HepG2 (cell line): ENCODE measurements at regions not wholly inside any gene's neighbourhood (a gene's known extent, or its start where the extent isn't known, plus 50 kb on each side); places are given as distances from the start of the nearest gene placed in this dataset.

Source experiments
- ATAC-seq: fragments of 200-7000 bp; cut with Tn5 transposase; 3 replicates; pipeline ENCODE4 v1.9.1; 2020; ENCODE audit warnings: mild to moderate bottlenecking, moderate library complexity
- BruUV-seq: library from RNA; stranded (reverse); fragments of 400-500 nt; replicated peaks from 2 replicates; lab custom pipeline; 2021; lab: Mats Ljungman, UMichigan
- CTCF ChIA-PET: fragments of 300-600 bp; formaldehyde crosslinking; extraction: SDS; loops from one replicate; lab custom pipeline; 2021; ENCODE audit warnings: low total read pairs, inconsistent platforms, low intra/inter-chr PET ratio; lab: Yijun Ruan, JAX
- POLR2A ChIA-PET: fragments of 350-600 bp; sonication (Branson Sonifier 250); formaldehyde crosslinking; loops from one replicate; lab custom pipeline; 2020; ENCODE audit warnings: antibody characterized with exemption, inconsistent platforms; lab: Yijun Ruan, JAX
- DNase-seq: peaks from one replicate; pipeline ENCODE4 v3.0.0-alpha.2; 2015; ENCODE audit warnings: low spot score
- FAIRE-seq: peaks from 3 replicates; lab custom pipeline; 2011; peaks lifted over from hg19 to GRCh38; lab: Jason Lieb, UNC
- H2AFZ ChIP-seq: one replicate; pipeline ENCODE4 v1.6.1; 2011; ENCODE audit warnings: low read length, inconsistent platforms
- H3K27ac ChIP-seq: fragments of 300-600 bp; 3 replicates; pipeline ENCODE4 v1.8.0; 2011; ENCODE audit warnings: mixed run types, mild to moderate bottlenecking, mixed read lengths, low read length, inconsistent platforms; ENCODE audit not compliant: insufficient read depth; ENCODE audit errors: extremely low read length
- H3K27me3 ChIP-seq, 2 experiments: fragments of 200-600 bp in 1 of 2; 2 replicates in 1 of 2; 3 replicates in 1 of 2; pipeline versions ENCODE4 v1.6.0 to v1.8.0; 2011; ENCODE audit warnings: low read length in 2 of 2, mild to moderate bottlenecking in 2 of 2, moderate library complexity in 2 of 2, inconsistent platforms in 1 of 2; ENCODE audit not compliant: insufficient read depth in 2 of 2, control insufficient read depth in 1 of 2
- H3K36me3 ChIP-seq, 2 experiments: fragments of 200-600 bp in 1 of 2; replicated peaks in 1 of 2; 2 replicates in 1 of 2; 3 replicates in 1 of 2; pipeline versions ENCODE4 v1.5.1 to v1.8.0; 2011; ENCODE audit warnings: low read length in 2 of 2, inconsistent platforms in 1 of 2; ENCODE audit not compliant: insufficient read depth in 2 of 2, control insufficient read depth in 1 of 2
- H3K4me1 ChIP-seq: 2 replicates; pipeline ENCODE4 v1.5.1; 2012; ENCODE audit warnings: low read length, inconsistent platforms; ENCODE audit not compliant: insufficient read depth
- H3K4me2 ChIP-seq: 2 replicates; pipeline ENCODE4 v1.6.0; 2011; ENCODE audit warnings: low read depth, low read length, inconsistent platforms
- H3K4me3 ChIP-seq, 3 experiments: fragments of 200-600 bp in 1 of 3; sonication (generic), shearing (Covaris generic) in 1 of 3; replicated peaks in 1 of 3; 2 replicates each; pipeline ENCODE4 v1.5.1; 2011 to 2016; ENCODE audit warnings: low read length in 3 of 3, inconsistent platforms in 2 of 3, low read depth in 2 of 3, mild to moderate bottlenecking in 2 of 3, control low read depth in 1 of 3, mixed read lengths in 1 of 3; ENCODE audit not compliant: insufficient read depth in 1 of 3
- H3K79me2 ChIP-seq: one replicate; pipeline ENCODE4 v1.6.1; 2011; ENCODE audit warnings: low read length, inconsistent platforms; ENCODE audit not compliant: insufficient read depth
- H3K9ac ChIP-seq: 2 replicates; pipeline ENCODE4 v1.6.0; 2011; ENCODE audit warnings: mild to moderate bottlenecking, low read depth, low read length, inconsistent platforms; ENCODE audit not compliant: insufficient read depth
- H3K9me3 ChIP-seq: 2 replicates; pipeline ENCODE4 v1.5.1; 2012; ENCODE audit warnings: mild to moderate bottlenecking, low read length
- H4K20me1 ChIP-seq: 2 replicates; pipeline ENCODE4 v1.6.0; 2011; ENCODE audit warnings: inconsistent platforms, mild to moderate bottlenecking, low read length, moderate library complexity; ENCODE audit not compliant: insufficient read depth
- ATF3 ChIP-seq: sonication (generic); formaldehyde crosslinking; IDR thresholded peaks from 2 replicates; pipeline ENCODE4 v1.4.0; 2020; ENCODE audit warnings: missing genetic modification reagents
- CERS6 ChIP-seq: sonication (generic); formaldehyde crosslinking; IDR thresholded peaks from 2 replicates; pipeline ENCODE4 v1.5.0; 2020; ENCODE audit warnings: missing genetic modification reagents
- CSRNP2 ChIP-seq: sonication (generic); formaldehyde crosslinking; conservative IDR thresholded peaks from 2 replicates; pipeline ENCODE4 v1.8.0; 2022; ENCODE audit warnings: low read depth, missing genetic modification reagents
- DZIP1 ChIP-seq: sonication (generic); formaldehyde crosslinking; IDR thresholded peaks from 2 replicates; pipeline ENCODE4 v1.5.0; 2020; ENCODE audit warnings: mild to moderate bottlenecking, missing genetic modification reagents
- ELF3 ChIP-seq: IDR thresholded peaks from 2 replicates; pipeline ENCODE4 v1.6.1; 2016; ENCODE audit warnings: missing genetic modification reagents, missing compliant biosample characterization
- GZF1 ChIP-seq: sonication (generic); formaldehyde crosslinking; IDR thresholded peaks from 2 replicates; pipeline ENCODE4 v1.5.1; 2020; ENCODE audit warnings: mild to moderate bottlenecking, missing genetic modification reagents
- MEF2D ChIP-seq: sonication (generic); formaldehyde crosslinking; IDR thresholded peaks from 2 replicates; pipeline ENCODE4 v1.5.1; 2020; ENCODE audit warnings: mild to moderate bottlenecking, missing genetic modification reagents
- MNT ChIP-seq: fragments of 450-650 bp; IDR thresholded peaks from 2 replicates; pipeline ENCODE4 v1.6.1; 2016
- REST ChIP-seq, 2 experiments: IDR thresholded peaks; 2 replicates each; pipeline ENCODE4 v1.6.1; 2011 to 2012; ENCODE audit warnings: low read length in 2 of 2, borderline replicate concordance in 1 of 2, low read depth in 1 of 2, mild to moderate bottlenecking in 1 of 2, moderate library complexity in 1 of 2
- SMAD1 ChIP-seq: sonication (generic); formaldehyde crosslinking; IDR thresholded peaks from 2 replicates; pipeline ENCODE4 v1.4.0; 2020; ENCODE audit warnings: missing genetic modification reagents, low read depth, mild to moderate bottlenecking, borderline replicate concordance
- SMC3 ChIP-seq: IDR thresholded peaks from 2 replicates; pipeline ENCODE4 v1.6.1; 2011; ENCODE audit warnings: low read length, improper control_type of control experiment
- SNRNP70 ChIP-seq: fragments of 200-400 bp; formaldehyde crosslinking; IDR thresholded peaks from 2 replicates; pipeline ENCODE4 v1.6.1; 2017; ENCODE audit warnings: mild to moderate bottlenecking, low read depth, low read length, moderate library complexity
- ZNF567 ChIP-seq: sonication (generic); formaldehyde crosslinking; IDR thresholded peaks from 2 replicates; pipeline ENCODE4 v1.8.1; 2023; ENCODE audit warnings: mild to moderate bottlenecking, missing genetic modification reagents, borderline replicate concordance
- WGBS: methylation state at CpG from one replicate; pipeline ENCODE4 v1.1.6; 2017; ENCODE audit warnings: low lambda C conversion rate; 5-methylcytosine and 5-hydroxymethylcytosine counted together
- in situ Hi-C: cut with HindIII; loops from 2 replicates; pipeline ENCODE4 v1.10.0; 2017; ENCODE audit warnings: low pct_unique_long_range_greater_than_20kb; ENCODE audit not compliant: extremely low pct_ligation_motif_present
- intact Hi-C: fragments of 100-400 bp; cut with micrococcal nuclease; formaldehyde crosslinking; loops from one replicate; pipeline ENCODE4 v1.10.0; 2022; ENCODE audit not compliant: unreplicated experiment

GRCh38 chr4:4671774-4672349 is 130.0 kb upstream of the STX18 start:
- Histone ChIP-seq H4K20me1 (no peaks in the 10 kb centered on the region), H3K4me2 (no peak overlapping the region), H3K4me1 (peaks cover 19% of the 10 kb centered on the region), H3K36me3 (no peaks in the 10 kb centered on the region), H3K27ac (no peak overlapping the region), H3K9me3 (no peaks in the 10 kb centered on the region), H3K9ac (no peak overlapping the region), H2AFZ (no peak overlapping the region), H3K27me3 (no peaks in the 10 kb centered on the region; a peak in 1 of 5 replicates), H3K79me2 (no peaks in the 10 kb centered on the region), H3K4me3 (no peak overlapping the region)
- DNase-seq (no peak), FAIRE-seq (no peak), ATAC-seq (no peak)
- in situ Hi-C loops: no loop called here
- intact Hi-C loops: no loop called here
- BruUV-seq: no TSS peak
- ChIA-PET POLR2A (no interaction called here), CTCF (no interaction called here)
- WGBS: 66% methylated on average over 5 of the region's 5 CpGs
- TF ChIP-seq ZNF567 (CRISPR knock-in tag) (no peak), DZIP1 (CRISPR knock-in tag) (no peak), CSRNP2 (CRISPR knock-in tag) (no peak), SMC3 (no peak), SMAD1 (CRISPR knock-in tag) (no peak), ATF3 (CRISPR knock-in tag) (no peak), SNRNP70 (no peak), MNT (no peak), REST (IDR thresholded peaks at IDR 0.05; ENCODE audit: borderline replicate concordance in 1 of 2, low read depth in 1 of 2, low read length in 2 of 2) (no peak), GZF1 (CRISPR knock-in tag) (no peak), CERS6 (CRISPR knock-in tag) (no peak), ELF3 (no peak), MEF2D (CRISPR knock-in tag) (no peak)
